Stimulated activated CD4-positive, alpha-beta T cell treated with anti-CD3 and anti-CD28 coated beads, TNF-alpha, amount 100 ng/mL, for 24 hours (primary cell): ENCODE measurements at regions not wholly inside any gene's neighbourhood (a gene's known extent, or its start where the extent isn't known, plus 50 kb on each side); places are given as distances from the start of the nearest gene placed in this dataset.

ENCODE experiments used
- DNase-seq, 3 experiments: peaks; one replicate each; pipeline ENCODE4 v3.0.0-alpha.2; 2020; ENCODE audit warnings: low read depth in 3 of 3

DNA sequence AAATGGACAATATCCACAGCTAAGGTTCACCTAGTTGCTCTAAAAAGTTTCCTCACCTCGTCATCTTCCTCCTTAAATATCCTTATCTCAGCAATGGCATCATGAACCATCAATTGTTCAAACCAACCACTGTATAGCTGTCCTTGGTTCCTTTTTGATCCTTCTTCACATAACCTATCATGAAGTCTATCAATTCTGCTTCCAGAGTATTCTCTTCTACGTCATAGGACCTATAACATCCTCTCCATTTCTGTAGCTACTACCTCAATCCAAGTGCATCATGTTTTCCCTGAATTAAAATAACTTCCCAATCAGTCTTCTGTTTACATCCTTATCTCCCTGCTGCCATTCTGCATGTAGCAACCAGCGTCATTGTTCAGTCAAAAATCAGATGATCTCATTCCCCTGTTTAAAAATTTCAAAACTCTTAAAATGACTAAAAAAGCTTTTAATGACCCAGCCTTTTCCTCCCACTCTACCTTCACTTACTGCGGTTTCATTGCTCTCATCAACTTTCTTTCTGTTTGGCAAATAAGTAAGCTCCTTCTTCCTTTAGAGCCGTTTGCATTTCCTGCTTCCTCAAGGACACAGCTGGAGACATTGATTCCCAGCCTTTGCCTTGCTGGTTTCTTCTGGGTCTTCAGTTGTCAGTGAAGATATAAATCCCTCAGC lies 223.9 kb upstream of the MIR17HG start:
- DNase-seq: no peak

DNA sequence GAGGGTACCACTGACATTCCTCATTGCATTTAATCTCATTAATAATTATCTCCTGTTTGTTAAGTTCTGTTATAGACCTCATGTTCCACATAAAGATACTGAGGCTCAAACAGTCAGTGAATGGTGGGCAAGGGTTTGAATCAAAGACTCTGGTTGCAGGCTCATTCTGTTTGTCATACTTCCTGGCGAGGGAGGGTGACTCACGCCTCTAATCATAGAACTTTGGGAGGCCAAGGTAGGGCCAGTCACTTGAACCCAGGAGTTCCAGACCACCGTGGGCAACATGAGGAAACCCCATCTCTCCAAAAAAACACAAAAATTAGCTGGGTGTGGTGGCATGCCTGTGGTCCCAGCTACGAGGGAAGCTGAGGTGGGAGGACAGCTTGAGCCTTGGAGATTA lies 220.7 kb upstream of the MIR17HG start:
- no peak for DNase-seq

DNA sequence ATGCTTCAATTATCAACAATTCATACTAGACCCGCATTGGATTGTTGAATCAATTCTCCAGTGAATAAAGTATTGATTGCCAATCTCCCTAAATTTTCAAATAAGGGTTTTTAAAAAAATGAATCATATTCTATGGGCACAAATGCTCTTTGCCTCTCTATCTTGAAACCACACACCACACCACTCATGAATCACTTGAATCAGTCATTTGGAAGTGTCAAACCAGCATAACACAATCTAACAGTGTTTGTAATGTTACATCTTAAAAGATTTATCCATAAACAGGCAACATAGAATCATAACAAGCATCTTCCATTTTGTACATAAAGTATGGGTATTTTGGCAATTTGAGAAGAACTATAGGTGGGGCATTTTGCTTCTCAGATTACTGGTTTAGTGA lies 219.5 kb upstream of the MIR17HG start:
- no peak for DNase-seq

DNA sequence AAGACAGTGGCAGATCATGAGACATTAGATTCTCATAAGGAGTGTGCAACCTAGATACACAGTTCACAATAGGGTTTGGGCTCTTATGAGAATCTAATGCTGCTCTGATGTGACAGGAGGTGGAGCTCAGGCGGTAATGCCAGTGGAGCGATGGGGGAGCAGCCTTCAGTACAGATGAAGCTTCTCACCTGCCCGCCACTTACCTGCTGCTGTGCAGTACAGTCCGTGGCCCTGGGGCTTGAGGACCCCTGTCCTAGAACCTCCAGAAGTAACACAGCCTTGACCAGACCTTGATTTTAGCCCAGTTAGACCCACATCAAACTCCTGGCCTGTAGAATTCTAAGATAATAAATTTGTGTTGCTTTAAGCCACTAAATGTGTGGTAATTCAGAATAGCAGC lies 215.1 kb upstream of the MIR17HG start:
- no peak for DNase-seq

DNA sequence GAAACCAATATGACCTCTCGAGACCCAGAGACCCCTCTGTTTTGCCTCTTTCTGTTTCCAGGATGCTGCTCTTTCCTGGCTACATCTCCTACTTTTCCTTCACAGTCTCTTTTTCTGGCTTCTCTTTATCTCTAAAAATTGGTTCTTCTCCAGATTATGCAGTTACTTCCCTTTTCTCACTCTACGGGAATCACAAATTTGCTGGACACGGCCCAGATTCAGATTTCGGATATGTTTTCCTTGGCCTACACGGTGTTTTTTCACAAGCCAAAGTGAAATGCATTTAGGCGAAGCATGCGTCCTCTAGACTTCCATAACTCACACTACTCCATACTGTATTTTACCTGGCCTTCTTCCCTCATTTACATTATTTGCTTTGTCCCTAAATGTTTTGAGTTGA lies 214.7 kb upstream of the MIR17HG start:
- DNase-seq: no peak

DNA sequence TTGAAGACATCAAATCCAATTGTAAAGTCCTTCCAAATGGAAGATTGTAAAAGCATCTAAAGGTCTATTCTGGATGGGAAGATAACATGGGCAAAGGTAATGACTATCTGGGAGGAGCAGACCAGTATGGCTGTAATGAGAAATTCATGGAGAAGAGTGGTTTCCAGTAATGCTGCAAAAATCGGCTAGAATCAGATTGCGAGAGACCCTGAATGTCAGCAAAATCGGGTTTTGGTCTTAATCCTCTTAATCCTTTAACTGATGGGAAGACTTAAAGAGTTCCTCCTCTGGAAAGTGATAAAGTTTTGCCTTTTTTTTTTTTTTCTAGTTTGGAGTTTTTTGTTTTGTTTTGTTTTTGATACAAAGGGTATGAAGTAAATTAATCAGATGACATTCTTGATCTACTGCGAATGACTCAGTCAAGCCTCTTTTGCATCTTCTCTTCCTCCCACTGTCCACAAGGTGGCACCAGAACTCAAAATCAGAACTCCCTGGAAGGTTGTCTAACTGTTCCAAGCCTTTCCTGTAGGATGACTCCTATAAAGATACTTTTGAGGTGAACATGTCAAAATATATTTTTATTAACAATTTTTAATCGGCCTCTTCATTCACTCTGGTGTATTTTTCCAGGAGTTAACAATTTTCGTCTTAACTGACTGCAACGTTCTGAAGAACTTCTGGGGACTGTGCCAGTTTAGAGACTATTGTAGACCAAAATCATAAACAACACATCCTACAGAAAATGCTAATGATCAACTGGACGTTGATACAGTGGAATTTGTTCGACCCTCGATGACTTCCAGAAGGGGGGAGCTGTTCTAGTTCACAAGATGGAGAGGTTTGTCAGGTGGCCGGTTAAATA lies 213.3 kb upstream of the MIR17HG start:
- peak in 1 of 3 experiments; percentile 8 for DNase-seq

DNA sequence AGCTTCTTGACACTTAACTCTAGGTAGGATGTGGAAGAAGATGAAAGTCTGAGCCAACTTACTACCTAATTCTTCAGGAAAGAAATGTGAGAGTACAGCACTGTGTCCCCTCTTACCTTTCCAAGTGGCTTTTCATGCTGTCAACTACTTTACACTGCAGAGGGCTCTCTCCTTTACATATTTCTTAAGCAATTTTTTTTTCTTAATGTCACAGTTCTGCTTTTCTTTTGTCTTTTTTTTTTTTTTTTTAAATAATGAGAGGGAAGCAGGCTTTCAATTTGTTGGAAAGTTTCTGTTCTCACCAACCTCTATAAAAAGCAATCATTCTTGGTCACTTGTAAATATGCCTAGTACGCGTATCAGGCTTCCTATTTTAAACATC lies 212.7 kb upstream of the MIR17HG start:
- no peak for DNase-seq

DNA sequence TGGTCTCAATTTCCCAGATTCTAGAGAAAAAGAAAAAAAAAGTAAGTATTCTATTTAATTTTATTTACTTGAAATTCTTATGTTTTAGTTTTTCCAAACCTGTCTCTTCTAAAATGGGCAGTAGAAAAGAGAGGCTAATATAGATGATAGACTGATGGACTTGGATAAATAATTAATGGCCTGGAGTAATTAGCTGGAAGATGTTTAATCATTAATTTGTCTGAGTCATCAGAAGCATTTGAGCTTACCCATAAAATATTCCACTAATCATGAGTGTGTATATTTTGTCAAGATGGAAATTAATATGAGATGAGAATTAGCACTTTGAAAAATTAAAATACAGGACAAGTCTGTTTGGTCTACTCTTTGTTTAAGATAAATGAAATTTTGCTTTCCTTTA lies 212.1 kb upstream of the MIR17HG start:
- no peak for DNase-seq

DNA sequence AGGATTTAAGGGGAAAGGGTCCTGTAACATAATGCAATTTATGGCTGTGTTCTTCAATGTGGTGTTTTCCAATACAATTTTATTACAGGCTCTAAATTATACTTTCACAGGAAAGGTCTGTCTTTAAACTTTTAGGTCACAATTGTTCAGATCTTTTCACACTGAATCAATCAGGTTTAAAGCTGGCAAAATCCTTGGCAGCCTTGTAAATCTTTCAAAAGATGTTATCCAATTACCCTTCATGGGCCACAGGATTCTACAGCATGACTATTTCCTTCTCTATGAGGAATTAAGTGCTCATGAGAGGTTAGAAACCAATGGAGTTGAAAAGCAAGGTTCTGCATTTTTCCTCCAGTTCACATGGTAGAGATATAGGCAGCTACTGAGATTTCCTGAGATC lies 211.5 kb upstream of the MIR17HG start:
- DNase-seq: no peak

DNA sequence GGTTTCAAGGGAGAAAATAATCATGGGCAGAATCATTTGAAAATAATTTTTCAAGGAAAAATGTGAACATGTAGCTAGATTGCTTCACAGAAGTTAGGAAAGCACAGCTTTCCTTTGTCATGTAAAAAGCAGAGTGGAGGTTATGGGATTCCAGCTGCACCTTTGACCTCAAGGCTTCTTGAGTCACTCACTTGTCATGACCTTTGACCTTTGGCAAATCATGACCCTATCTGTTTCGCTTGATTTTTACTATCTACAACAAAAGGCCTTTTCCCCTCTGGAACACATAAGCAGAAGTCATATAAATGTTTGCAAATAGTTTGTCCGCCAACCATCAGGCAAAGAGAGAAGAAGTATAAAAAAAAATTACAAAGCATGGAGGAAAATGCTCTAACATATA lies 210.7 kb upstream of the MIR17HG start:
- no peak for DNase-seq

DNA sequence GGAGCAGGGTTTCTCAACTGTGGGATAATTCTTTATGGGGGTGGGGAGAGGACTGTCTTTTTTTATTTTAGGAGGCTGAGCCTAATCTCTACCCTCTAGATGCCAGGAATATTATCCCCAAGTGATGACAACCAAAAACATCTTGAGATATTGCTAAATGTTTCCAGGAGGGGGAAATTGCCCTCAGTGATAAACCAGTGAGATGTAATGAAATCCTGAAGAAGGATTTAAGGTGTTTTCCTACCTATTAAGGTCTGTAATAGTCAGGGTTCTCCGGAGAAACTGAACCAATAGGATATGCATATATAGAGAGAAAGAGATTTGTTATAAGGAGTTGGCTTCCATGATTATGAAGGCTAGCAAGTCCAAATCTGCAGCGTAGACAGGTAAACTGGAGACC lies 208.3 kb upstream of the MIR17HG start:
- DNase-seq: no peak

DNA sequence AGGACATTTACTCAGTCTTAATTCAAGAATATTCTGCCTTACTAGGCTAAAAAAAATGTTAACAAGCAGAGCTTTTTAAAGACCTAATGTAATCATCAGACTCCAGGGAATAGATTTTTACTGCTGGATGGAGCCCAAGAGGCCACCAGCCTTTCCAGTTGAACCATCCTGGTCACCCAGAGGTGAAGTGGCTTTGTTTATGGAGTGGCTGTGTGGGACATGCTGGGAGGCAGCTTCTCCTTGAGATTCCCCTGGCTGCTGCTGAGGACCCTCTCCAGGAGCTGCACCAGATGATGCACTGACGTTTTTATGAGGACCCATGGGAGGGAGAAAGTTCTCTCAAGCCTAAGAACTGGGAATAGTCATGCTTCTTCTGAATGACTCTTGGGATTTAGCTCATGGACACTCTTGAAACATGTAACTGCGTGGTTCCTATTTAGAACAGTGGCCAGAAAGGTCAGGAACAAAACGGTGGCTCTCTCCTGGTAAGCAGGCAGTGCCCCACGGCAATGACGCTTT lies 205.9 kb upstream of the MIR17HG start:
- no peak for DNase-seq

DNA sequence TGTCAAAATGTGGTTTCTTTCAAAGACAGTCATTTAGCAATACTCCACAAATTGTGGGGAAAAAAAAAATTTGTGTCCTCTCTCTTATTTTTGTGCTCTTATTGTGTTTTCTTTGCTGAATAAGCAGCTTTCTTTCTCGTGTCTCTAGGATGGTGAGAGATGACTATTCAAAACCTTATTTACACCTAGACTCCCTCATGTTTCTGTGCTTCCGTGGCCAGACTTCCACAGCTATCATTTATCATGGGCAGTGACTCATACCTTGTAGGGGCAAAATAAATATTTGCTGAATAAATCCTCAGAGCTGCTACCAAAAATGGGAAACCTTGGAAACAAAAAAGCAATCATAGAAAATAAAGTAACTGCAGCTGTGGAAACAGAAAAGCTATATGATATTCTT lies 204.9 kb upstream of the MIR17HG start:
- DNase-seq: no peak

DNA sequence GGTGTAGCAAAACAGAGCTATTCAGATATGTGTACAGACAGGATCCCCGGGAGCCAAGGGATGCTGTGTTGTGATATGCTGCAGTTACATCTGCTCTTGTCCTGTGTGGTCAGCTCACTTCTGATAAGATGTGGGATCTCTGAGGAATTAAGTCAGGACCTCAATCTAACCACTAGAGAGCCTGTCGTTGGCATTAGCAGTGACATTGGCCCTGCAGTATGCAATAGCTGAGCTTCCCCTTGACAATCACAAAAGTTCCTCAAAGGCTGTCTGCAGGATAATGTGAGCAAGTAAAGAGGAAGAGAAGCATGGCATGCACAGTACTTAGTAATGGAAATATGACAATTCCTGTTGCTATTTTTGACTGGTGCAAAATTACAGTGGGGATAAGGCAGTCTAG lies 203.4 kb upstream of the MIR17HG start:
- DNase-seq: no peak

DNA sequence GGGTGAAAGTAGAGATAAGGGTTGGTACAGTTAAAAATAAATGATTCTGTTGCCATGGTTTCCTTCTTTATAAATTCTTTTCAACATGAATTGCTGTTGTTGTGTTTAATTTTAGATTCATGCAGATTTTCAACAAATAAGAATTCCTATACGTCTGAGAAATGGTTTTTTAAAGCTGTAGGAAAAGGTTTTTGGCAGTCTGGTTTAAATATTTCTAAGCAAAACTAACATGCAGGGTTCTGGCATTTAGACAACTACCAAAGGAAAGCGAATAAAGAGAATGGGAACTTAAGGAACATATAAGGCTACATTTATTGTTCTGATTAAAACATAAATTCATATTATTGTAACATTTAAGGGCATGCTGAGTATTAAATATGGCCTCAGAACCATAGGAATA lies 203.0 kb upstream of the MIR17HG start:
- DNase-seq: no peak

DNA sequence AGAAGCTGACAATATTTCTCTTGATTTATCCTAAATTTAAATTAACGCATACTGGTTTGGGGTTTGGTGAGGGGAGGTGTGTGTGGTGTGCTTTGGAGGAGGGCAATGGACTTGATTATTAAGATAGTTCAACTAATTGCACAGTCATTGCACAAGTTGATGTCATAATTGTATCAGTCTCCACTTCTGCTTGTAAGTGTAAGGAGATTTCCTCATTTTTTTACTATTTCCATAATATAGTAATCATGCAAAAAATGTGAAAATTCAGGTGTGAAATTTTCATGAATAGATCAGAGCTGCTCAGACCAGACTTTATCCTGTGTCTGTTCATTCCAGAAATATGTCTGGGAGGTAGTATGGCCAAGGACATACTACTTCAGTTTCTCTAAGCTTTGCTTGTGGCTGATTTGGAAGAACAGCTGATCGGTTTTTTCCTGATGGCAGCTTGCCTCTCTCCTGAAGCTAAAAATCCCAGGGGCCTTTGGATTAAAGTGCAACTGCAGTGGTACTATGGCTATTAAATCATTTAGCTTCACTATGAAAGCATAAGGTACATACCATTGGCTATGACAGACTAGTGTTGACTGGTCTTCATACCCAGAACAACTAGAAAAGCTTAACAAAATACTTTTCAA lies 201.8 kb upstream of the MIR17HG start:
- no peak for DNase-seq

DNA sequence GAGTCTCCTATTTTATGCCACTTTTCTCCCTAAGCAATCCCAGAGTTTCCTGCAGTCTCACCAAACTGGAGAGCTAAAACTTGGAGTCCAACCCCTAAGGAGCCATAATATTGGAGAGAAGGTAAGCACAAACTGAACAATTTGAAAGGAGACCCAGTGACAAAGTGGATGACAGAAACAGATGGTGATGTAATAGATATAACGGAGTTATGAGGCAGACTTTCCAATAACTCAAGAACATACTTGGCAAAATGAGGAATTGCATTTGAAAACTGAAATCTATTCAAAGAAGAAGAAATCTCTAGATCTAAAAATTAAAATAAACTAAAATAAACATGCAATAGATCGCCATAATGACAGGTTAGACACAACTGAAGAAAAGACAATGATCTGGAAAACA lies 200.9 kb upstream of the MIR17HG start:
- DNase-seq: no peak

DNA sequence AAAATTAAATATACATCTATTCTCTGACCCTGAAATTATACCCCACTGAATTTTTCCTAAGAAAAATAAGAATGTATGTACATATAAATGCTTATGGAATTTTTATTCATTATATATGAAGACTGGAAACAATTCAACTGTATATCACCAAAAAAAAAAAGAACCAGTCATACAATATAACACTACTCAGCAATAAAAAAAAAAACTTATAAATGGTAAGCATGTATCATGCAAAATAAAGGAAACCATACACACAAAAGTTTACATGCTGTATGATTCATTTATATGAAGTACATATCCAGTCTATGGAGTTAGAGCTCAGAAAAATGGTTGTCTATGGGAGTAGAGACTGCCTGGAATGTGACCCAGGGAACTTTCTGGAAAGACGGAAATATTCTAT lies 199.4 kb upstream of the MIR17HG start:
- DNase-seq: no peak

DNA sequence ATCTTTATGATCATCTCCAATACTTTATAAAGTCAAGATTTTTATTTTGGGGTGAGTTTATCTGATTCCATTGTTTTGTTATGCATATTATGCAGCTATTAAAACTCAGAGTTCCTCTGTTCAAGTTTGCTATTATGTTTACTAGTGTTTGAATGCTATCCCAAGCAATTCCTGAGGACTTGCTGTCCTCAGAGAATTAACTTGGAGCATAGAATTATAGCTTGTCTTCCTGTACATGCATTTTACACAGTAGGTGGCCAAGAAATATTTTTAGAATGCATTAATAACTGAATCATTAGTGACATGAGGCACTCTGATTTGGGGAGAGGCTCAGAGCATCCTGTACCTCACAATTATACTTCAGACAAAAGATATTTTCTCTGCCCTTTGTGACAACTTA lies 195.6 kb upstream of the MIR17HG start:
- no peak for DNase-seq

DNA sequence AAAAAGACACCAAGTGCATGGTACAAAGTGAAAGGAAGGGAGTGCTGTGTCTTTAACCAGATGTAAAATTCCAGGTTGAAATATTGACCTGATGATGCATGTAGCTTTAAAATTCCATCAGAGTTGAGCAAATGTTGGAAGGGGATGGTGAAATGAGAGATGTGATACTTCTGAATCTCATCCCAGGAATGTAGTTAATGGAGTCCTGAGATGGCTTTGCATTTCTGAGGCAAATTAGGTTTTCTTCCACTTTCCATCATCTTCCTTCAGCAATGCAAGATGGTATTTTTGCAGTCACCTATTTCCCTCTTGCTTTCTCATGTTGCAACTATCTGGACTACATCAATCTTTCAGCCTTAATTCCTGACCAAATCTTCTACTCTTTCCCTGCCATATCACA lies 194.1 kb upstream of the MIR17HG start:
- no peak for DNase-seq

DNA sequence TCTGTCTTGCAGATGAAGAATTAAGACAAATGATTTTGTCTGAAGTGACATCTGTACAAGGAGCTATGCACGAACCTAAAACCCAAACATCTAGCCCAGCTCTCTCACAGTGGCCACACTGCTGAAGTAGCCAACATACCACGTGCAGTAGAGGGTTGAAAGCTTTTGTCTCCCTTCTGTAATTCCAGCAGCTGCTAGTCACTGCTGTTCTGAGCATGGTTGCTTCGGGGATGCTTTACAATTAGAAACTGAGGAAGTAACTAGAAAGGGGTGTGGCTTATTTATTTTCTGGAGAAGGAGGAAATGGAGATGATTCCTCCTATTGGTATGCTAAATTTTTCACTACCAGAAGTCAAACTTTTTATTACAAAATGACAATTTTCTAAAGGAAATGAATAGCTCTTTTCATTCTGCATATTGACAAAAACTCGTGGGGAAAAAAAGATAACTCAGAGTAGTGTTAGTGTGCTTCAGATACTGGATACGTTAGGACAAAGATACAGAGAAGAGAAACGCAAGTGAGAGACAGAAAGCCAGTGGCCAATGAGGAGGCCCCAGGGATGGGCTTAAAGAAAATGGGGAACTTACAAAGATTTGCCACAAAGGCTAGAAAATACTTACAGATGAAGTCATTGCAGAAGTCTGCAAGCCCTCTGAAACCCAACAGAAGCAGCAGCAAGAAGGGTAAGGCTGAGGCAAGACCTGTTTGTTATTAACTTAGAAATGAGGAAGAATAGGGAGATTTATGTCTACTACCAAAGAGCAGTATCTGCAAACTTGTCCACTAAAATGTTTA lies 192.7 kb upstream of the MIR17HG start:
- no peak for DNase-seq

DNA sequence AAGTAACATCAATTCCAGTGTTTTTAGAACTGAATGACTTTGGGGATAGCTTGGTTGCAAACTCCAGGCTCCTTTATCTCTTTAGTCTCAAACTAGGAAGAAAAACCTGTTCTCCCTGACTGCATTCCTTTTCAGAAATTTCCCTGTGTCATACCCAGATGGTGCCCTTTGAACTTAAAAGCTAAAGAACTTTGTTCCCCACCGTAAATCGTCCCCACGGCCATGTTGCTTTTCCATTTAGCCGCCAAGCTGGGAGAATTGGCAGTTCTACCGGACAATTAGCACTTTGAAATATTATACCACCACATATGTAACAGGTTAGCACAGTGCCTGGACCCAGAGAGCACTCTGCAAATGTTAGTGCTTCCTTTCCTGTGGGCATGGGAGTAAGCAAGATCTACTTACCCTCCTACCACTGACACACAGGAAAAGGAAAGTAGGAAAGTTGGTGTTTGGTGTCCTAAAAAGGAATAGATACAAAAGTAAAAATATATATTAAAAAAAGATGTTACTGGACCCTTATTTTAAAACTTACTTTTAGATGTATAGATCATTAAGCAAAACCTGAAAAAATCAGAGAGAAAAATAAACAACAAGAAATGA lies 191.9 kb upstream of the MIR17HG start:
- no peak for DNase-seq
